ENCODE measurements at regions not wholly inside any gene's neighbourhood (a gene's known extent, or its start where the extent isn't known, plus 50 kb on each side); places are given as distances from the start of the nearest gene placed in this dataset.

- Histone ChIP-seq H3K4me1 (no peaks in the 10 kb centered on the region), H3K36me3 (no peaks in the 10 kb centered on the region), H3K27me3 (no peaks in the 10 kb centered on the region), H3K4me3 (no peak overlapping the region), H3K9me3 (no peaks in the 10 kb centered on the region), H3K27ac (no peak overlapping the region)
- intact Hi-C loops (cut with DNase I): no loop called here
- TF ChIP-seq CTCF (IDR thresholded peaks at IDR 0.05) (no peak), POLR2A (IDR thresholded peaks at IDR 0.05) (no peak), POLR2AphosphoS5 (IDR thresholded peaks at IDR 0.05; ENCODE audit: insufficient read depth in 1 of 2, low read depth in 1 of 2) (no peak)
- no peak for DNase-seq (ENCODE audit: extremely low spot score in 2 of 2)
Observed at GRCh38 chr4:100819505-100819904, 301.7 kb upstream of the EMCN start.

DNA sequence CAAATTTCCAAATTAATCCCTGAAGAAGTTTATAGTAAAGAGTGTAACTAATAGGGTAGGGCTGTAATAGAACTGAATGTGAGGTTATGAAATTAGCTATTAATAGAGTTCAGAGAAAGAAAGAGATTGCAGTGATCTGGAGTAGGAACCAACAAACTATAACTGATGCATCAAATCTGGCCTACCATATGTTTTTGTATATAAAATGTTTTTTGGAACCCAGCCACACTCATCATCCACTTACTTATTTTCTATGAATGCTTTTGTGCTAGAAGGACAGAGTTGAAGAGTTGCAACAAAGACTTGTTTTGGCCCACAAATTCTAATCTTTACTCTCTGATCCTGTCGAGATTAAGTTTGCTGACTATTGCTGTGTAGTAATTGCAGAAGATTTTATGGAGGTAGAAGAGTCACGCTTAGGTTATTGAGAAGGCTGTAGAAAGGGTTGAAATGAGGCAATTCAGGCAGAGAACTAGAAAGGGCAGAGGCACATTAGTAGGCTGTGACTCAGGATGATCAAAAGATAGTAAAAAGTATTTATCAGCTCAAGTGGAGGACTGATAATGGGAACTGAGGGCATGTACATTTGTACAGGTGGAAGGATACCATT is 298.7 kb upstream of the EMCN start:
- intact Hi-C loops (cut with DNase I): no loop called here
- no peaks in the 10 kb centered on the region for H3K27me3 ChIP-seq

GRCh38 chr4:100811046-100811445 is 293.2 kb upstream of the EMCN start:
- H3K27me3 ChIP-seq: no peaks in the 10 kb centered on the region
- H3K27ac ChIP-seq: no peak overlapping the region
- no peaks in the 10 kb centered on the region for H3K9me3 ChIP-seq
- TF ChIP-seq POLR2A (IDR thresholded peaks at IDR 0.05): no peak
- TF ChIP-seq POLR2AphosphoS5 (IDR thresholded peaks at IDR 0.05; ENCODE audit: insufficient read depth in 1 of 2, low read depth in 1 of 2): no peak
- no peak for TF ChIP-seq CTCF (IDR thresholded peaks at IDR 0.05)
- no peaks in the 10 kb centered on the region for H3K4me1 ChIP-seq
- intact Hi-C loops (cut with DNase I): no loop called here
- H3K36me3 ChIP-seq: no peaks in the 10 kb centered on the region
- no peak overlapping the region for H3K4me3 ChIP-seq
- DNase-seq (ENCODE audit: extremely low spot score in 2 of 2): no peak

More for the DNA sequence above, 298.7 kb upstream of the EMCN start:
- Histone ChIP-seq H3K9me3 (no peaks in the 10 kb centered on the region), H3K4me1 (no peaks in the 10 kb centered on the region), H3K36me3 (no peaks in the 10 kb centered on the region), H3K4me3 (no peak overlapping the region), H3K27ac (no peak overlapping the region)
- no peak for DNase-seq (ENCODE audit: extremely low spot score in 2 of 2)
- no peak for TF ChIP-seq POLR2AphosphoS5 (IDR thresholded peaks at IDR 0.05; ENCODE audit: insufficient read depth in 1 of 2, low read depth in 1 of 2)
- no peak for TF ChIP-seq POLR2A (IDR thresholded peaks at IDR 0.05)
- no peak for TF ChIP-seq CTCF (IDR thresholded peaks at IDR 0.05)

- TF ChIP-seq POLR2AphosphoS5 (IDR thresholded peaks at IDR 0.05; ENCODE audit: insufficient read depth in 1 of 2, low read depth in 1 of 2) (no peak), POLR2A (IDR thresholded peaks at IDR 0.05) (no peak), CTCF (IDR thresholded peaks at IDR 0.05) (no peak)
- no peak for DNase-seq (ENCODE audit: extremely low spot score in 2 of 2)
- Histone ChIP-seq H3K4me1 (no peaks in the 10 kb centered on the region), H3K4me3 (no peak overlapping the region), H3K27ac (no peak overlapping the region), H3K9me3 (no peaks in the 10 kb centered on the region), H3K27me3 (no peaks in the 10 kb centered on the region), H3K36me3 (no peaks in the 10 kb centered on the region)
- intact Hi-C loops (cut with DNase I): no loop called here
Observed at GRCh38 chr4:100809506-100809905, 291.7 kb upstream of the EMCN start.

- Histone ChIP-seq H3K4me1 (no peaks in the 10 kb centered on the region), H3K36me3 (no peaks in the 10 kb centered on the region), H3K27ac (no peak overlapping the region), H3K9me3 (no peaks in the 10 kb centered on the region), H3K27me3 (no peaks in the 10 kb centered on the region), H3K4me3 (no peak overlapping the region)
- DNase-seq (ENCODE audit: extremely low spot score in 2 of 2): no peak
- intact Hi-C loops (cut with DNase I): no loop called here
- TF ChIP-seq POLR2A (IDR thresholded peaks at IDR 0.05) (no peak), CTCF (IDR thresholded peaks at IDR 0.05) (no peak), POLR2AphosphoS5 (IDR thresholded peaks at IDR 0.05; ENCODE audit: insufficient read depth in 1 of 2, low read depth in 1 of 2) (no peak)
Observed at GRCh38 chr4:100806988-100807387, 289.2 kb upstream of the EMCN start.

Data from vagina (tissue), 2 donors.